Tibial artery (tissue), 4 donors: ENCODE measurements at regions not wholly inside any gene's neighbourhood (a gene's known extent, or its start where the extent isn't known, plus 50 kb on each side); places are given as distances from the start of the nearest gene placed in this dataset.

ENCODE experiments used
- DNase-seq, 2 donors: peaks; one replicate each; pipeline ENCODE4 v3.0.0-alpha.2; 2019
- H3K27ac ChIP-seq, 2 donors: fragments of 200-600 bp; sonication (generic) in 1 of 2; 1 replicate in 1 of 2; 2 replicates in 1 of 2; pipeline ENCODE4 v1.5.1; 2018 to 2019; ENCODE audit warnings: mild to moderate bottlenecking in 1 of 2
- H3K27me3 ChIP-seq, 2 donors: fragments of 200-600 bp; sonication (generic) in 1 of 2; one replicate each; pipeline versions ENCODE4 v1.5.1 to v1.6.0; 2016 to 2019
- H3K36me3 ChIP-seq, 3 donors: fragments of 200-600 bp; sonication (generic) in 2 of 3; one replicate each; pipeline ENCODE4 v1.5.1; 2016 to 2019; ENCODE audit warnings: mild to moderate bottlenecking in 2 of 3
- H3K4me1 ChIP-seq, 4 donors: fragments of 200-600 bp; sonication (generic) in 2 of 4; 1 replicate in 3 of 4; 2 replicates in 1 of 4; pipeline ENCODE4 v1.5.1; 2016 to 2019
- H3K4me3 ChIP-seq, 2 donors: fragments of 200-600 bp; sonication (generic) in 1 of 2; 1 replicate in 1 of 2; 2 replicates in 1 of 2; pipeline ENCODE4 v1.5.1; 2018 to 2019; ENCODE audit warnings: mild to moderate bottlenecking in 2 of 2
- H3K9me3 ChIP-seq, 3 donors: fragments of 200-600 bp; sonication (generic) in 1 of 3; one replicate each; pipeline ENCODE4 v1.5.1; 2016 to 2019
- CTCF ChIP-seq, 2 experiments: fragments of 200-600 bp in 1 of 2; fragments of 450-650 bp in 1 of 2; IDR thresholded peaks; one replicate each; pipeline ENCODE4 v1.5.1; 2017 to 2019; ENCODE audit warnings: antibody characterized with exemption in 2 of 2, mild to moderate bottlenecking in 1 of 2, moderate library complexity in 1 of 2
- intact Hi-C: fragments of 100-400 bp; cut with DNase I; formaldehyde crosslinking; loops from one replicate; pipeline ENCODE4 v1.15.0; 2023; ENCODE audit warnings: low total_unique reads

GRCh38 chr14:39626589-39627576 lies 194.7 kb upstream of the FBXO33 start:
- no peaks in the 10 kb centered on the region for H3K27me3 ChIP-seq
- DNase-seq, result no peak
- peaks cover 0 to 9% (median 0%) of the 10 kb centered on the region in 3 donors for H3K9me3 ChIP-seq
- no peaks in the 10 kb centered on the region for H3K4me1 ChIP-seq
- H3K27ac ChIP-seq, result no peak overlapping the region
- H3K36me3 ChIP-seq, result no peaks in the 10 kb centered on the region
- no peak overlapping the region for H3K4me3 ChIP-seq
- no peak for TF ChIP-seq CTCF (IDR thresholded peaks at IDR 0.05)
- intact Hi-C loops, result no loop called here

- no peaks in the 10 kb centered on the region for H3K36me3 ChIP-seq
- H3K4me3 ChIP-seq, result no peak overlapping the region
- no peaks in the 10 kb centered on the region for H3K27me3 ChIP-seq
- DNase-seq, result no peak
- H3K4me1 ChIP-seq, result peaks cover 0 to 9% (median 0%) of the 10 kb centered on the region in 4 donors
- intact Hi-C loops, result no loop called here
- H3K9me3 ChIP-seq, result peaks cover 0 to 9% (median 0%) of the 10 kb centered on the region in 3 donors
- H3K27ac ChIP-seq, result no peak overlapping the region
- no peak for TF ChIP-seq CTCF (IDR thresholded peaks at IDR 0.05)
These were observed 189.4 kb upstream of the FBXO33 start for GRCh38 chr14:39621678-39622077.

- intact Hi-C loops, result no loop called here
- TF ChIP-seq CTCF (IDR thresholded peaks at IDR 0.05), result no peak
- no peaks in the 10 kb centered on the region for H3K27me3 ChIP-seq
- H3K36me3 ChIP-seq, result no peaks in the 10 kb centered on the region
- no peak overlapping the region for H3K4me3 ChIP-seq
- DNase-seq, result no peak
- H3K27ac ChIP-seq, result no peak overlapping the region
- H3K9me3 ChIP-seq, result peaks cover 0 to 9% (median 0%) of the 10 kb centered on the region in 3 donors
- H3K4me1 ChIP-seq, result peaks cover 0 to 9% (median 0%) of the 10 kb centered on the region in 4 donors
These were observed 189.0 kb upstream of the FBXO33 start for GRCh38 chr14:39621223-39621622.

- TF ChIP-seq CTCF (IDR thresholded peaks at IDR 0.05), result no peak
- Histone ChIP-seq H3K4me1 (peaks cover 0 to 9% (median 0%) of the 10 kb centered on the region in 4 donors), H3K27me3 (no peaks in the 10 kb centered on the region), H3K9me3 (peaks cover 0 to 3% (median 0%) of the 10 kb centered on the region in 3 donors), H3K36me3 (no peaks in the 10 kb centered on the region), H3K27ac (no peak overlapping the region), H3K4me3 (no peak overlapping the region)
- no peak for DNase-seq
- intact Hi-C loops, result no loop called here
These were observed 185.3 kb upstream of the FBXO33 start for GRCh38 chr14:39617537-39617936.

- Histone ChIP-seq H3K4me1 (peaks cover 0 to 9% (median 0%) of the 10 kb centered on the region in 4 donors), H3K27me3 (no peaks in the 10 kb centered on the region), H3K4me3 (no peak overlapping the region), H3K9me3 (no peaks in the 10 kb centered on the region), H3K36me3 (no peaks in the 10 kb centered on the region), H3K27ac (no peak overlapping the region)
- intact Hi-C loops, result no loop called here
- DNase-seq, result no peak
- no peak for TF ChIP-seq CTCF (IDR thresholded peaks at IDR 0.05)
These were observed 183.1 kb upstream of the FBXO33 start for GRCh38 chr14:39615352-39615751.
